ENCODE measurements at regions not wholly inside any gene's neighbourhood (a gene's known extent, or its start where the extent isn't known, plus 50 kb on each side); places are given as distances from the start of the nearest gene placed in this dataset.

DNA sequence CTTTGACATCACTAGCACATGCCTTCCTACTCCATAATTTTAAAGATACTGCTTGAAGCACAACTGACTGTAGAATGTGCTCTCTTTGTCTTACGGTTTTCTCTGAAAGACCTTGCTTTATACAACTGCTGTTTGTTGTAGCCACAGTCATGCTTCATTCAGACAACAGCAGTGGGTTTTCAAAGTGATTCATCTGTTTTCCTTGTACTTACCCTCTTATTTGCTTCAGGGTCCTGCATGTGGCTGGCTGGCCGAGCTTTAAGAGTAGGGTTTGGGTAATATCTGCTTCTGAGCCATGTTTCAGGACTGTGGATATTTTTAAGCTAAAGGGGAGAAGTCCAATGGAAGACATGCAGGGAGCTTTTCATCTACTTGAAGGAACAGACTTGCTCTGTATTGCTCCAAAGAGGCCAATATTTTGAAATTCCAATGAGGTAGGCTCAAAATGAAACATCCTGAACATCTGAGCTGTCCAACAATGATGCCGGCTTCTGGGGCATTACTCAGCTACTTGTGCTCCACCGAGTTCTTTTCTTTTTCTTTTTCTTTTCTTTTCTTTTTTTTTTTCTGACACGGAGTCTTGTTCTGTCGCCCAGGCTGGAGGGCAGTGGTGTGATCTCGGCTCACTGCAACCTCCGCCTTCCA, 160.2 kb upstream of the SGK1 start:
- TF ChIP-seq, protein P1, sequence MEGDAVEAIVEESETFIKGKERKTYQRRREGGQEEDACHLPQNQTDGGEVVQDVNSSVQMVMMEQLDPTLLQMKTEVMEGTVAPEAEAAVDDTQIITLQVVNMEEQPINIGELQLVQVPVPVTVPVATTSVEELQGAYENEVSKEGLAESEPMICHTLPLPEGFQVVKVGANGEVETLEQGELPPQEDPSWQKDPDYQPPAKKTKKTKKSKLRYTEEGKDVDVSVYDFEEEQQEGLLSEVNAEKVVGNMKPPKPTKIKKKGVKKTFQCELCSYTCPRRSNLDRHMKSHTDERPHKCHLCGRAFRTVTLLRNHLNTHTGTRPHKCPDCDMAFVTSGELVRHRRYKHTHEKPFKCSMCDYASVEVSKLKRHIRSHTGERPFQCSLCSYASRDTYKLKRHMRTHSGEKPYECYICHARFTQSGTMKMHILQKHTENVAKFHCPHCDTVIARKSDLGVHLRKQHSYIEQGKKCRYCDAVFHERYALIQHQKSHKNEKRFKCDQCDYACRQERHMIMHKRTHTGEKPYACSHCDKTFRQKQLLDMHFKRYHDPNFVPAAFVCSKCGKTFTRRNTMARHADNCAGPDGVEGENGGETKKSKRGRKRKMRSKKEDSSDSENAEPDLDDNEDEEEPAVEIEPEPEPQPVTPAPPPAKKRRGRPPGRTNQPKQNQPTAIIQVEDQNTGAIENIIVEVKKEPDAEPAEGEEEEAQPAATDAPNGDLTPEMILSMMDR (IDR thresholded peaks at IDR 0.05; ENCODE audit: insufficient read depth, low read length), result no peak
- TF ChIP-seq POLR2AphosphoS5 (IDR thresholded peaks at IDR 0.05; ENCODE audit: low read depth), result no peak

Data from HL-60 (cell line).